ENCODE measurements at regions not wholly inside any gene's neighbourhood (a gene's known extent, or its start where the extent isn't known, plus 50 kb on each side); places are given as distances from the start of the nearest gene placed in this dataset.

GRCh38 chr4:119697887-119698393 is 69.3 kb upstream of the PDE5A start:
- no peak for FAIRE-seq

DNA sequence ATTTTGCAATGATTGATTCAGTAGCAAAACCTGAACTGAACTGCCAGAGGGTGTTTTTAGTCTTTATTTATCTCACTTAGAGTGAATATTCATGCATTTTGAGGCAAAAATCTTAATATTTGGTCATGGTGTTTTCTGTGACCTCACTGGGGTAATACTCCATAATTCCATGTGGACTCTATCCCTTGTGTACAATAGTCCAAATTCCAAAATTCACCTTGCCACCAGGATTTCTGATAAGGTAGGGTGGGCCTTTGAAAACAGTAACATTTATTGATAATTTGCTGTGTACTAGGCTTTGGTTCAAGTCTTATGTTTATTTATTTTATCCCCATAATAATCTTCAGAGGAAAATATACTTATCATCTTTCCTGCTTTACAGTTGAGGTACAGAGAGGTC is 68.4 kb upstream of the PDE5A start:
- no peak for FAIRE-seq

DNA sequence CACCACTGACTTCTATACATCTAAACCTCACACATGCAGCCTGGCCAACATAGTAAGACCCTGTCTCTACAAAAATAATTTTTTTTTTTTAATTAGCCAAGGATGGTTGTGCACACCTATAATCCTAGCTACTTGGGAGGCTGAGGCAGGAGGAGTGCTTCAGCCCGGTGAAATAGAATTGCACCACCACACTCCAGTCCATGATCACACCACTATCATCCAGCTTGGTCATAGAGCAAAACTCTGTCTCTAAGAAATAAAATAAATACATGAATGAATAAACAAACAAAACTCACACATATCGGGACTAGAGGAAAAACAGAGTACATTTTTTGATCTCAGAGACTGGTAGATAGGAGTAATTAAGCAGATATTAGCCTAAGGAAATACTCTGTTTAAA is 66.6 kb upstream of the PDE5A start:
- no peak for FAIRE-seq

DNA sequence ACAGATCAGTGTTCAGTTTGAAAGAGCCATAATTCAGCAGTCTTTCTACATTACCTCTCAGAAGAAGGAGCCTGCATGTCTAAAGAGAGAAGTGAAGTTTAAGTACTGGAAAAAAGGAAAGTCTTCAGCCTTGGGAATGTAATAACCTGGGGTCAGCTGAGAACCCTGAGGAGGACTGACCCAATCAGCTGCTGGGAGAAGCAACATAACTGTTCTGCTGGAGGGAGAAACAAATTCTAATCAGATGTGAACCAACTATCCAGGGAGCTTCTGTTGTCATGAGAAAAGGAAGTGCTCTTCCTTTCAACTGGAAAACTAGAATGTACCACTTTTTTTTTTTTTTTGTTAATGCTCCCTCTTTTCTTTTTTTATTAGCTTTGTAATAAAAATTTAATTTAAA is 64.5 kb upstream of the PDE5A start:
- FAIRE-seq, result no peak

DNA sequence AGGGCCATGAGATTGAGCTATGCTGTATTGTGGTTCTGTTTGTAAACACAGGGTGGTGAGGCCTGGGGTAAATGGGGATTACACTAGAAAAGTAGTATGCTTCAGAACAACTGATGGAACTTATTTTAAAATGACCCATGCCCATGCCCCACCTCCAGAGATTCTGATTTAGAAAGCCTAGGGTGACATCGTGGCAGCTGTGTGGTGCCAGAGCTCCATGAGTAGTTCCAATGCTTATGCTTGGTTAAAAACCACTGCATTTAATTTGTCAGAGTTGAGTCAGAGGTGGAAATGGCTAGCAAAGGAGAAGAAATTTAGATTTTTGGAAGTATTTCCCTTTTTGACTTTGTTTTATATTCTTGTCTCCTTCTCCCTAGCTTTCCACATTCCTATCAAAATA is 63.4 kb upstream of the PDE5A start:
- no peak for FAIRE-seq

- no peak for FAIRE-seq
Observed at GRCh38 chr4:119690871-119691270, 62.3 kb upstream of the PDE5A start.

- FAIRE-seq, result peak; percentile 33
Observed at GRCh38 chr4:119688446-119688845, 59.8 kb upstream of the PDE5A start.

- FAIRE-seq, result no peak
Observed at GRCh38 chr4:119684463-119684862, 55.9 kb upstream of the PDE5A start.

DNA sequence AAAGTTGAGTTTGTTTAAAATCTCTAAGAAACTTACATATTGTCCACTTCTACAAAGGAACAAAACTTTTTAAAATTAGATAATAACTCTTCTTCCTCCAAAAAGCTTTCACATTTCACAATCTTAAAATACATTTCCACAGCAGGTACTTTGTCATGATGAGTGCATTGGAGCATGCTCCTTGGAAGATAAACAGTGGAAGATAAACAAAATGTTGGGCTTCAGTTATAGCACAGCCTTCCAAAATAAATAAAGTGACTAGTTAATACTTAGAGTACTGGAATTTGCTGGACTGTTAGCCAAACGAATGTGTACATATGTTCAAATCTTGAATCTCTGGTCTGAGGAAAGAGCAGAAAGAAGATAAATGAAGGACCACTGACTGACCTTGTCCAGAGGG is 54.9 kb upstream of the PDE5A start:
- no peak for FAIRE-seq

- FAIRE-seq, result no peak
Observed at GRCh38 chr4:119682099-119682498, 53.5 kb upstream of the PDE5A start.

- no peak for FAIRE-seq
Observed at GRCh38 chr4:119679251-119679650, 50.6 kb upstream of the PDE5A start.

GRCh38 chr4:119678761-119679160 is 50.2 kb upstream of the PDE5A start:
- FAIRE-seq, result no peak
